ENCODE measurements at regions not wholly inside any gene's neighbourhood (a gene's known extent, or its start where the extent isn't known, plus 50 kb on each side); places are given as distances from the start of the nearest gene placed in this dataset.

GRCh38 chrX:13119386-13119785 is 75.0 kb upstream of the FAM9C start:
- H3K4me3 ChIP-seq: no peak overlapping the region
- WGBS, 2 donors (ENCODE audit: low coverage in 1 of 2): 64% methylated on average over 3 of the region's 3 CpGs; no CpG with 5 or more reads in 1 of the 2 donors

GRCh38 chrX:13115146-13115855 is 70.9 kb upstream of the FAM9C start:
- Histone ChIP-seq H3K4me1 (peaks cover 0 to 10% (median 5%) of the 10 kb centered on the region in 4 donors), H3K27ac (peak overlapping the region in 1 of 4 donors; percentile 35), H3K9me3 (no peaks in the 10 kb centered on the region), H3K27me3 (no peaks in the 10 kb centered on the region), H3K4me3 (no peak overlapping the region), H3K36me3 (no peaks in the 10 kb centered on the region)
- TF ChIP-seq POLR2A (IDR thresholded peaks at IDR 0.05): no peak
- TF ChIP-seq POLR2AphosphoS5 (IDR thresholded peaks at IDR 0.05): no peak
- TF ChIP-seq CTCF (IDR thresholded peaks at IDR 0.05): no peak
- no peak for TF ChIP-seq EP300 (IDR thresholded peaks at IDR 0.05; ENCODE audit: low read depth)
- 62 to 100% methylated on average over 1 to 3 of the region's 3 CpGs for WGBS, 2 donors (ENCODE audit: low coverage in 1 of 2)
- intact Hi-C loops (cut with DNase I; ENCODE audit: low total_unique reads) (no loop called here), in situ Hi-C loops (cut with MboI; ENCODE audit: low pct_ligation_motif_present in 1 of 4, low pct_unique_long_range_greater_than_20kb in 1 of 4, low sequenced_read_pairs in 3 of 4) (loop anchor here in 1 of 4 donors (25.0 kb wide), 1 partner anchor 372 kb away; no protein-coding TSS in a partner anchor)
- no peak for DNase-seq

More at GRCh38 chrX:13119386-13119785, 75.0 kb upstream of the FAM9C start:
- in situ Hi-C loops (cut with MboI; ENCODE audit: low pct_ligation_motif_present in 1 of 4, low pct_unique_long_range_greater_than_20kb in 1 of 4, low sequenced_read_pairs in 3 of 4) (loop anchor here in 1 of 4 donors (25.0 kb wide), 1 partner anchor 368 kb away; no protein-coding TSS in a partner anchor), intact Hi-C loops (cut with DNase I; ENCODE audit: low total_unique reads) (no loop called here)
- Histone ChIP-seq H3K27ac (peak overlapping the region; percentile 50 to 72 (median 68)), H3K9me3 (no peaks in the 10 kb centered on the region), H3K27me3 (no peaks in the 10 kb centered on the region), H3K4me1 (peaks cover 0 to 26% (median 3%) of the 10 kb centered on the region in 4 donors), H3K36me3 (no peaks in the 10 kb centered on the region)
- TF ChIP-seq EP300 (IDR thresholded peaks at IDR 0.05; ENCODE audit: low read depth): no peak
- TF ChIP-seq POLR2A (IDR thresholded peaks at IDR 0.05): no peak
- TF ChIP-seq CTCF (IDR thresholded peaks at IDR 0.05): no peak
- no peak for TF ChIP-seq POLR2AphosphoS5 (IDR thresholded peaks at IDR 0.05)
- no peak for DNase-seq

- intact Hi-C loops (cut with DNase I; ENCODE audit: low total_unique reads): no loop called here
- Histone ChIP-seq H3K27me3 (no peaks in the 10 kb centered on the region), H3K4me1 (peaks cover 0 to 10% (median 3%) of the 10 kb centered on the region in 4 donors), H3K36me3 (no peaks in the 10 kb centered on the region), H3K4me3 (no peak overlapping the region), H3K27ac (peak overlapping the region in 1 of 4 donors; percentile 79), H3K9me3 (no peaks in the 10 kb centered on the region)
- in situ Hi-C loops (cut with MboI; ENCODE audit: low pct_ligation_motif_present in 1 of 4, low pct_unique_long_range_greater_than_20kb in 1 of 4, low sequenced_read_pairs in 3 of 4): loop anchor here in 1 of 4 donors (25.0 kb wide), 1 partner anchor 375 kb away; no protein-coding TSS in a partner anchor
- no peak for DNase-seq
- 92% methylated on average over 1 of the region's 1 CpG; no CpG with 5 or more reads in 1 of the 2 donors for WGBS, 2 donors (ENCODE audit: low coverage in 1 of 2)
- TF ChIP-seq POLR2A (IDR thresholded peaks at IDR 0.05): no peak
- no peak for TF ChIP-seq CTCF (IDR thresholded peaks at IDR 0.05)
- no peak for TF ChIP-seq EP300 (IDR thresholded peaks at IDR 0.05; ENCODE audit: low read depth)
- TF ChIP-seq POLR2AphosphoS5 (IDR thresholded peaks at IDR 0.05): no peak
Measured at GRCh38 chrX:13112499-13112898, 68.1 kb upstream of the FAM9C start.

- DNase-seq: peak; percentile 51
- peak; percentile 57 for TF ChIP-seq EP300 (IDR thresholded peaks at IDR 0.05; ENCODE audit: low read depth)
- TF ChIP-seq POLR2A (IDR thresholded peaks at IDR 0.05): no peak
- TF ChIP-seq POLR2AphosphoS5 (IDR thresholded peaks at IDR 0.05): peak in 1 of 3 donors; percentile 59
- TF ChIP-seq CTCF (IDR thresholded peaks at IDR 0.05): no peak
- Histone ChIP-seq H3K9me3 (no peaks in the 10 kb centered on the region), H3K4me3 (no peak overlapping the region), H3K4me1 (peaks cover 0 to 10% (median 3%) of the 10 kb centered on the region in 4 donors), H3K27me3 (no peaks in the 10 kb centered on the region), H3K27ac (peak overlapping the region; percentile 49 to 83 (median 75)), H3K36me3 (no peaks in the 10 kb centered on the region)
- WGBS, 2 donors (ENCODE audit: low coverage in 1 of 2): 53 to 56% methylated on average over 5 to 10 of the region's 10 CpGs
- in situ Hi-C loops (cut with MboI; ENCODE audit: low pct_ligation_motif_present in 1 of 4, low pct_unique_long_range_greater_than_20kb in 1 of 4, low sequenced_read_pairs in 3 of 4) (loop anchor here in 1 of 4 donors (25.0 kb wide), 1 partner anchor 377 kb away; no protein-coding TSS in a partner anchor), intact Hi-C loops (cut with DNase I; ENCODE audit: low total_unique reads) (no loop called here)
Measured at GRCh38 chrX:13110433-13111324, 66.3 kb upstream of the FAM9C start.

Measured in transverse colon (tissue), 4 donors.